Calu3 (cell line): ENCODE measurements at regions not wholly inside any gene's neighbourhood (a gene's known extent, or its start where the extent isn't known, plus 50 kb on each side); places are given as distances from the start of the nearest gene placed in this dataset.

Source experiments
- BruUV-seq: library from RNA; stranded (reverse); fragments of 400-500 nt; replicated peaks from 2 replicates; lab custom pipeline; 2021; lab: Mats Ljungman, UMichigan
- CTCF ChIA-PET: fragments of 300-600 bp; sonication (Branson Sonifier 250); formaldehyde crosslinking; loops from one replicate; lab custom pipeline; 2022; ENCODE audit warnings: antibody characterized with exemption; lab: Charles Lee
- DNase-seq: peaks from one replicate; pipeline ENCODE4 v3.0.0; 2022
- H3K27ac Mint-ChIP-seq: one replicate; pipeline ENCODE4 v1.8.0; 2022; ENCODE audit warnings: mixed read lengths; ENCODE audit not compliant: unreplicated experiment
- H3K27me3 Mint-ChIP-seq: one replicate; pipeline ENCODE4 v1.8.0; 2022; ENCODE audit warnings: mixed read lengths; ENCODE audit not compliant: unreplicated experiment
- H3K36me3 Mint-ChIP-seq: one replicate; pipeline ENCODE4 v1.8.0; 2022; ENCODE audit warnings: mild to moderate bottlenecking, moderate library complexity, mixed read lengths; ENCODE audit not compliant: insufficient read depth, unreplicated experiment
- H3K4me1 Mint-ChIP-seq: one replicate; pipeline ENCODE4 v1.8.0; 2022; ENCODE audit warnings: mild to moderate bottlenecking, low read depth, mixed read lengths; ENCODE audit not compliant: unreplicated experiment
- H3K4me3 Mint-ChIP-seq: one replicate; pipeline ENCODE4 v1.8.0; 2022; ENCODE audit warnings: mild to moderate bottlenecking, low read depth, moderate library complexity, mixed read lengths; ENCODE audit not compliant: unreplicated experiment
- H3K9me3 Mint-ChIP-seq: one replicate; pipeline ENCODE4 v1.8.0; 2022; ENCODE audit warnings: low read depth, mixed read lengths; ENCODE audit not compliant: unreplicated experiment
- intact Hi-C: fragments of 100-400 bp; cut with micrococcal nuclease; formaldehyde crosslinking; loops from one replicate; pipeline ENCODE4 v1.10.0; 2022; ENCODE audit not compliant: unreplicated experiment
- TF ChIP-seq, protein P1 (sequence below): fragments of 200-600 bp; IDR thresholded peaks from one replicate; pipeline ENCODE4 v1.8.0; 2022; ENCODE audit warnings: antibody characterized with exemption; ENCODE audit not compliant: unreplicated experiment

DNA sequence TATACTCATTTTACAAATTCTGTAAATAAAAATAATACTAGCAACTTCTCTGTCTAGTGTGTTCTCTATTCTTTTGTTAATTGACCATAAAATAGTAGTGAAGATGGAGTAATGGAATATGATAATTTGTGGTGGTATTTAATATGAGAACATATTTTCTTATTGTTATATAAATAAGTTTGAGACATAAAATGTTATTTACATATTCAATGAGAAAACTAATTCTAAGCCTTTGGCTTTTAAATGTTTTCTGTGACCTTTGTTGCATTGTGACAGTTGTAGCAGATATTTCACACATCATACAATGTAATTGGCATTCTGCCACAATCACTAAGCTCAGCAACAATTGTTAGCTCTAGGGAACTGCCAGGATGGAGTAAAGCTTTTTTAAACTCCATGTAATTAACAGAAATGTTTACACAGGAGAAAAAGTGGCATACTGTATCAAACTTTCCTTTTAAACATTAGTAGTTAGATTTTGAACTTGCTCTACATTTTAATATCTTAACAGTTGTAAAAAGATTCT is 562.1 kb upstream of the PCDH9 start:
- intact Hi-C loops = no loop called here
- H3K36me3 Mint-ChIP-seq = no peaks in the 10 kb centered on the region
- DNase-seq = no peak
- BruUV-seq = no TSS peak
- H3K9me3 Mint-ChIP-seq = no peaks in the 10 kb centered on the region
- TF ChIP-seq, protein P1, sequence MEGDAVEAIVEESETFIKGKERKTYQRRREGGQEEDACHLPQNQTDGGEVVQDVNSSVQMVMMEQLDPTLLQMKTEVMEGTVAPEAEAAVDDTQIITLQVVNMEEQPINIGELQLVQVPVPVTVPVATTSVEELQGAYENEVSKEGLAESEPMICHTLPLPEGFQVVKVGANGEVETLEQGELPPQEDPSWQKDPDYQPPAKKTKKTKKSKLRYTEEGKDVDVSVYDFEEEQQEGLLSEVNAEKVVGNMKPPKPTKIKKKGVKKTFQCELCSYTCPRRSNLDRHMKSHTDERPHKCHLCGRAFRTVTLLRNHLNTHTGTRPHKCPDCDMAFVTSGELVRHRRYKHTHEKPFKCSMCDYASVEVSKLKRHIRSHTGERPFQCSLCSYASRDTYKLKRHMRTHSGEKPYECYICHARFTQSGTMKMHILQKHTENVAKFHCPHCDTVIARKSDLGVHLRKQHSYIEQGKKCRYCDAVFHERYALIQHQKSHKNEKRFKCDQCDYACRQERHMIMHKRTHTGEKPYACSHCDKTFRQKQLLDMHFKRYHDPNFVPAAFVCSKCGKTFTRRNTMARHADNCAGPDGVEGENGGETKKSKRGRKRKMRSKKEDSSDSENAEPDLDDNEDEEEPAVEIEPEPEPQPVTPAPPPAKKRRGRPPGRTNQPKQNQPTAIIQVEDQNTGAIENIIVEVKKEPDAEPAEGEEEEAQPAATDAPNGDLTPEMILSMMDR = no peak
- no peak overlapping the region for H3K27ac Mint-ChIP-seq
- no peak overlapping the region for H3K4me3 Mint-ChIP-seq
- H3K4me1 Mint-ChIP-seq = no peaks in the 10 kb centered on the region
- H3K27me3 Mint-ChIP-seq = no peaks in the 10 kb centered on the region
- CTCF ChIA-PET = no interaction called here

DNA sequence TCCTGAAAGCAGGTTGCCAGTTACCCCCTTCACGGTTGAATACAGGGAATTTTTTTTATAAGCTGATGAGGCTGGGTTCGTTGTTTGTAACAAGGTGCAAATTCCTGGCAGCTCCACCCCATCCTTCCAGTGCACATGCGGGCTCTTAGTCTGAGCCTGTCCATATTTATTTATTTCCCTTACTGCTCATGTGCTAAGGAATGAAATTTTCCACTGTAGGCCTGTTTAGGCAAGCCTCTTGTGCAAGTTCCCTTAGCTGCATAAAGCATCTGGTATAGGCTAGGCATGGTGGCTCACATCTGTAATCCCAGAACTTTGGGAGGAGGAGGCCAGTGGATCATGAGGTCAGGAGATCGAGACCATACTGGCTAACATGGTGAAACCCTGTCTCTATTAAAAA is 560.9 kb upstream of the PCDH9 start:
- TF ChIP-seq, protein P1 = no peak
- Mint-ChIP-seq H3K36me3 (no peaks in the 10 kb centered on the region), H3K4me1 (no peaks in the 10 kb centered on the region), H3K27me3 (no peaks in the 10 kb centered on the region), H3K4me3 (no peak overlapping the region), H3K9me3 (no peaks in the 10 kb centered on the region), H3K27ac (no peak overlapping the region)
- no TSS peak for BruUV-seq
- intact Hi-C loops = no loop called here
- CTCF ChIA-PET = no interaction called here
- DNase-seq = no peak

DNA sequence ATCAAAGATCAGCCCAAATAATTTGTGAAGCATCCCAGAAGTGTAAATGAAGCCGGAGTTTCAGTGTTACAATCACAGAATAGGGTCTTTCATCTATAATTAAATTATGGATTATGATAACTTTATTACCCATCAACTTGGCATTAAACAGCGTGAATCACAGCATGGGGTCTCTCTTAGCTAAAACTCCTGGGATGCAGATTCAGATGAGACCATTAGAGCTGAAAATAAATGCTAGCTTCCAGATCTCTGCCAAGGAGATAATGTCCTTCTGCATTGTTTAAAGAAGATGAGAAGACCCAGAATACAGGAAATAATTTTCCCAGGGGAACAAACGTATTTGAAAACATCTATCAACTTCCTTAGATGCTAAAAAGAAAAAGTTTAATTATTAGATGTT is 546.0 kb upstream of the PCDH9 start:
- no TSS peak for BruUV-seq
- intact Hi-C loops = no loop called here
- no peak for DNase-seq
- Mint-ChIP-seq H3K4me1 (no peaks in the 10 kb centered on the region), H3K27ac (no peak overlapping the region), H3K36me3 (no peaks in the 10 kb centered on the region), H3K9me3 (no peaks in the 10 kb centered on the region), H3K27me3 (no peaks in the 10 kb centered on the region), H3K4me3 (no peak overlapping the region)
- CTCF ChIA-PET = no interaction called here
- TF ChIP-seq, protein P1 = no peak

DNA sequence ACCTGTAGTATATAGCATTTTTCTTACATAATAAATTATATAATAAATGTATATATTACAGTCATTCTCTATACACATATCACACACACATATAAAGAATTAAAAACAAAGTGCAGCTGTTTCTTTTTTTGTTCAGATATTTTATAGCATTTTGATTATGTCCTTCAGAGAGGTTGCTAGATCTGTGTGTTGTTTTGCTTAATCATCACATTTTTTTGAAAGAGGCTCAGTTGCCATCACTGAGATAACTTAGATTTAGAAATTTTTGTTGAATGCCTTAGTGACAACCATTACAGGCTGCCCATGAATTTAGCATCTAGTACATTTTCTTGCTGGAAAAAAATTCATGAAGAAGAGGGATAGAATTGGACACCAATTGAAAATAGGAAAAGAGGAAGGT is 545.2 kb upstream of the PCDH9 start:
- Mint-ChIP-seq H3K4me1 (no peaks in the 10 kb centered on the region), H3K4me3 (no peak overlapping the region), H3K36me3 (no peaks in the 10 kb centered on the region), H3K27ac (no peak overlapping the region), H3K9me3 (no peaks in the 10 kb centered on the region), H3K27me3 (no peaks in the 10 kb centered on the region)
- no peak for DNase-seq
- intact Hi-C loops = no loop called here
- CTCF ChIA-PET = no interaction called here
- BruUV-seq = no TSS peak
- TF ChIP-seq, protein P1 = no peak
